IMR-90 (cell line): ENCODE measurements at regions not wholly inside any gene's neighbourhood (a gene's known extent, or its start where the extent isn't known, plus 50 kb on each side); places are given as distances from the start of the nearest gene placed in this dataset.

Experiments
- ATAC-seq: fragments of 200-7000 bp; cut with Tn5 transposase; 2 replicates; pipeline ENCODE4 v1.9.1; 2020; ENCODE audit warnings: low read depth, mild to moderate bottlenecking, moderate library complexity
- BruUV-seq: library from RNA; stranded (reverse); fragments of 400-500 nt; replicated peaks from 2 replicates; lab custom pipeline; 2021; lab: Mats Ljungman, UMichigan
- CTCF ChIA-PET: fragments of 300-600 bp; formaldehyde crosslinking; extraction: SDS; loops from one replicate; lab custom pipeline; 2021; ENCODE audit warnings: antibody characterized with exemption; lab: Yijun Ruan, JAX
- POLR2A ChIA-PET: fragments of 300-600 bp; sonication (Branson Sonifier 250); formaldehyde crosslinking; loops from one replicate; lab custom pipeline; 2022; ENCODE audit warnings: antibody characterized with exemption; ENCODE audit not compliant: unreplicated experiment; lab: Charles Lee
- DNase-seq: peaks from one replicate; pipeline ENCODE4 v3.0.0; 2013
- H2AFZ ChIP-seq: replicated peaks from 2 replicates; pipeline ENCODE3; 2013; ENCODE audit warnings: low read length, mild to moderate bottlenecking; ENCODE audit not compliant: poor library complexity
- H2AK5ac ChIP-seq: 2 replicates; pipeline ENCODE4 v1.6.1; 2013; ENCODE audit warnings: low read depth, low read length, inconsistent platforms
- H2AK9ac ChIP-seq: replicated peaks from 2 replicates; pipeline ENCODE3; 2013; ENCODE audit warnings: mild to moderate bottlenecking, low read depth, low read length, moderate library complexity; ENCODE audit not compliant: poor library complexity
- H2BK120ac ChIP-seq: 2 replicates; pipeline ENCODE4 v1.6.1; 2013; ENCODE audit warnings: low read depth, low read length, inconsistent platforms
- H2BK15ac ChIP-seq: 3 replicates; pipeline ENCODE4 v1.6.1; 2013; ENCODE audit warnings: low read depth, low read length, inconsistent platforms
- H2BK20ac ChIP-seq: 2 replicates; pipeline ENCODE4 v1.6.1; 2013; ENCODE audit warnings: low read depth, mild to moderate bottlenecking, inconsistent platforms, low read length, moderate library complexity
- H2BK5ac ChIP-seq: 2 replicates; pipeline ENCODE4 v1.6.1; 2013; ENCODE audit warnings: mild to moderate bottlenecking, low read depth, low read length, inconsistent platforms; ENCODE audit not compliant: poor library complexity, severe bottlenecking
- H3K14ac ChIP-seq: replicated peaks from 2 replicates; pipeline ENCODE4 v1.6.1; 2013; ENCODE audit warnings: low read depth, low read length, inconsistent platforms
- H3K18ac ChIP-seq: 2 replicates; pipeline ENCODE4 v1.6.1; 2013; ENCODE audit warnings: low read depth, low read length, control low read depth
- H3K23ac ChIP-seq: 2 replicates; pipeline ENCODE4 v1.6.1; 2013; ENCODE audit warnings: low read depth, low read length, inconsistent platforms
- H3K27ac ChIP-seq: 2 replicates; pipeline ENCODE4 v1.5.1; 2013; ENCODE audit warnings: mild to moderate bottlenecking, control low read depth, low read length; ENCODE audit not compliant: insufficient read depth
- H3K27me3 ChIP-seq: 2 replicates; pipeline ENCODE4 v1.6.1; 2013; ENCODE audit warnings: low read length; ENCODE audit not compliant: control insufficient read depth, insufficient read depth
- H3K36me3 ChIP-seq: 2 replicates; pipeline ENCODE4 v1.6.1; 2013; ENCODE audit warnings: low read length, mixed read lengths; ENCODE audit not compliant: control insufficient read depth, insufficient read depth
- H3K4ac ChIP-seq: 2 replicates; pipeline ENCODE4 v1.6.1; 2013; ENCODE audit warnings: low read depth, low read length, inconsistent platforms
- H3K4me1 ChIP-seq: 2 replicates; pipeline ENCODE4 v1.6.1; 2013; ENCODE audit warnings: low read length, mixed read lengths; ENCODE audit not compliant: control insufficient read depth, insufficient read depth
- H3K4me2 ChIP-seq: 2 replicates; pipeline ENCODE4 v1.6.1; 2013; ENCODE audit warnings: low read depth, mild to moderate bottlenecking, control low read depth, low read length, moderate library complexity
- H3K4me3 ChIP-seq: 2 replicates; pipeline ENCODE4 v1.5.1; 2013; ENCODE audit warnings: low read depth, mild to moderate bottlenecking, control low read depth, low read length, moderate library complexity; ENCODE audit not compliant: insufficient read depth
- H3K56ac ChIP-seq: 2 replicates; pipeline ENCODE4 v1.6.1; 2013; ENCODE audit warnings: low read length, inconsistent platforms; ENCODE audit not compliant: insufficient read depth; ENCODE audit errors: extremely low read depth
- H3K79me1 ChIP-seq, 2 experiments: 2 replicates each; pipeline ENCODE4 v1.6.1; 2013; ENCODE audit warnings: low read length in 2 of 2, inconsistent platforms in 1 of 2, low read depth in 1 of 2
- H3K9ac ChIP-seq: 2 replicates; pipeline ENCODE4 v1.6.1; 2013; ENCODE audit warnings: low read depth, low read length, control low read depth
- H3K9me1 ChIP-seq: 2 replicates; pipeline ENCODE4 v1.6.1; 2013; ENCODE audit warnings: low read length, inconsistent platforms; ENCODE audit not compliant: insufficient read depth
- H3K9me3 ChIP-seq: 2 replicates; pipeline ENCODE4 v1.6.1; 2013; ENCODE audit warnings: low read length; ENCODE audit not compliant: control insufficient read depth, insufficient read depth
- H4K20me1 ChIP-seq: 2 replicates; pipeline ENCODE4 v1.6.1; 2013; ENCODE audit warnings: low read length, inconsistent platforms; ENCODE audit not compliant: insufficient read depth
- H4K5ac ChIP-seq: 2 replicates; pipeline ENCODE4 v1.6.1; 2013; ENCODE audit warnings: mild to moderate bottlenecking, low read depth, low read length, control low read depth
- H4K8ac ChIP-seq, 2 experiments: 2 replicates each; pipeline ENCODE4 v1.6.1; 2013; ENCODE audit warnings: low read depth in 2 of 2, low read length in 2 of 2, control low read depth in 1 of 2, inconsistent platforms in 1 of 2
- H4K91ac ChIP-seq: 2 replicates; pipeline ENCODE4 v1.6.1; 2013; ENCODE audit warnings: low read depth, low read length, inconsistent platforms; ENCODE audit not compliant: insufficient read depth
- BHLHE40 ChIP-seq: fragments of 150-350 bp; IDR thresholded peaks from 2 replicates; pipeline ENCODE4 v1.6.1; 2016; ENCODE audit warnings: mild to moderate bottlenecking, low read depth, low read length
- CEBPB ChIP-seq: IDR thresholded peaks from 2 replicates; pipeline ENCODE4 v1.6.1; 2012; ENCODE audit warnings: low read depth, low read length, improper control_type of control experiment
- CTCF ChIP-seq: conservative IDR thresholded peaks from 2 replicates; pipeline ENCODE4 v1.5.1; 2012; ENCODE audit warnings: mild to moderate bottlenecking, low read depth, low read length, improper control_type of control experiment
- FOS ChIP-seq: fragments of 150-350 bp; IDR thresholded peaks from 2 replicates; pipeline ENCODE4 v1.6.1; 2016; ENCODE audit warnings: low read depth, low read length
- MAFK ChIP-seq: IDR thresholded peaks from 2 replicates; pipeline ENCODE4 v1.6.1; 2012; ENCODE audit warnings: low read depth, low read length, improper control_type of control experiment
- MAZ ChIP-seq: IDR thresholded peaks from 2 replicates; pipeline ENCODE4 v1.6.1; 2012; ENCODE audit warnings: low read depth, mild to moderate bottlenecking, low read length, improper control_type of control experiment, moderate library complexity, borderline replicate concordance
- MXI1 ChIP-seq: IDR thresholded peaks from 2 replicates; pipeline ENCODE4 v1.6.1; 2012; ENCODE audit warnings: low read depth, mild to moderate bottlenecking, low read length, moderate library complexity, borderline replicate concordance
- POLR2A ChIP-seq: IDR thresholded peaks from 2 replicates; pipeline ENCODE4 v1.6.1; 2012; ENCODE audit warnings: mild to moderate bottlenecking, low read depth, low read length
- RAD21 ChIP-seq: IDR thresholded peaks from 2 replicates; pipeline ENCODE4 v1.6.1; 2012; ENCODE audit warnings: low read length, improper control_type of control experiment
- RCOR1 ChIP-seq: IDR thresholded peaks from 2 replicates; pipeline ENCODE4 v1.6.1; 2012; ENCODE audit warnings: mild to moderate bottlenecking, low read length, improper control_type of control experiment; ENCODE audit not compliant: insufficient replicate concordance
- SMC3 ChIP-seq: fragments of 150-350 bp; IDR thresholded peaks from 2 replicates; pipeline ENCODE4 v1.6.1; 2016; ENCODE audit warnings: low read depth, mild to moderate bottlenecking, antibody characterized with exemption, low read length, moderate library complexity
- USF2 ChIP-seq: fragments of 150-350 bp; IDR thresholded peaks from 2 replicates; pipeline ENCODE4 v1.6.1; 2017; ENCODE audit warnings: mild to moderate bottlenecking, antibody characterized with exemption, low read length, low read depth
- WGBS, 2 experiments: methylation state at CpG; one replicate each; pipeline versions ENCODE4 v1.1.5 to v1.1.7; 2013; ENCODE audit warnings: missing lambda C conversion rate in 2 of 2; ENCODE audit not compliant: insufficient read length in 1 of 2; ENCODE audit errors: extremely low coverage in 2 of 2; 5-methylcytosine and 5-hydroxymethylcytosine counted together
- dilution Hi-C: fragments of 300-500 bp; cut with HindIII; formaldehyde crosslinking; loops from one replicate; pipeline ENCODE4 v1.14.3; 2018; ENCODE audit warnings: low sequenced_read_pairs; ENCODE audit not compliant: unreplicated experiment
- in situ Hi-C: fragments of 300-500 bp; cut with MboI; formaldehyde crosslinking; loops from 3 replicates; pipeline ENCODE4 v1.14.3; 2019; ENCODE audit warnings: low sequenced_read_pairs, inconsistent platforms, mixed read lengths
- intact Hi-C: fragments of 100-400 bp; cut with micrococcal nuclease; formaldehyde crosslinking; loops from 2 replicates; pipeline ENCODE4 v1.10.0; 2022

- no peak for ATAC-seq
- in situ Hi-C loops: no loop called here
- BruUV-seq: no TSS peak
These were observed 68.4 kb upstream of the ALB start for GRCh38 chr4:73335679-73336078.

More at GRCh38 chr4:73335679-73336078, 68.4 kb upstream of the ALB start:
- no peak overlapping the region for H2BK5ac ChIP-seq
- no peak overlapping the region for H3K18ac ChIP-seq
- TF ChIP-seq USF2 (no peak), RCOR1 (no peak), RAD21 (no peak), CTCF (no peak), MAFK (no peak), MXI1 (no peak), MAZ (no peak), SMC3 (no peak), FOS (no peak), CEBPB (no peak), BHLHE40 (no peak), POLR2A (no peak)
- H3K4me1 ChIP-seq: no peaks in the 10 kb centered on the region
- H2AK9ac ChIP-seq: no peak overlapping the region
- no peaks in the 10 kb centered on the region; the same call in 1 of the 2 replicates for H3K27me3 ChIP-seq
- no peak overlapping the region for H3K27ac ChIP-seq
- H3K79me1 ChIP-seq: no peaks in the 10 kb centered on the region
- no peak overlapping the region for H3K4me3 ChIP-seq
- no peak overlapping the region for H2BK15ac ChIP-seq
- H2AFZ ChIP-seq: no peak overlapping the region
- no peak for DNase-seq
- no peak overlapping the region for H3K4me2 ChIP-seq
- no peak overlapping the region for H3K56ac ChIP-seq
- POLR2A ChIA-PET: no interaction called here
- H2BK20ac ChIP-seq: no peak overlapping the region
- H3K14ac ChIP-seq: no peak overlapping the region
- no peak overlapping the region for H4K5ac ChIP-seq
- intact Hi-C loops: no loop called here
- no peaks in the 10 kb centered on the region for H3K9me1 ChIP-seq
- no peak overlapping the region for H3K4ac ChIP-seq
- no peak overlapping the region for H3K23ac ChIP-seq
- CTCF ChIA-PET: no interaction called here
- H4K91ac ChIP-seq: no peak overlapping the region
- H3K9me3 ChIP-seq: no peaks in the 10 kb centered on the region
- H4K20me1 ChIP-seq: no peaks in the 10 kb centered on the region
- dilution Hi-C loops: no loop called here
- no peaks in the 10 kb centered on the region for H3K36me3 ChIP-seq
- H4K8ac ChIP-seq: no peak overlapping the region
- H2BK120ac ChIP-seq: no peak overlapping the region
- no peak overlapping the region for H3K9ac ChIP-seq
- 27% methylated on average over 2 of the region's 3 CpGs; no CpG with 5 or more reads in 1 of the 2 experiments for WGBS, 2 experiments
- H2AK5ac ChIP-seq: no peak overlapping the region
